HG02870 (cell line): ENCODE measurements at regions not wholly inside any gene's neighbourhood (a gene's known extent, or its start where the extent isn't known, plus 50 kb on each side); places are given as distances from the start of the nearest gene placed in this dataset.

Experiments
- ATAC-seq: cut with Tn5 transposase; IDR thresholded peaks from one replicate; pipeline ENCODE4 v1.9.1; 2021; ENCODE audit warnings: mild to moderate bottlenecking, moderate library complexity; ENCODE audit not compliant: unreplicated experiment

GRCh38 chr22:49574205-49574880, 253.3 kb downstream of the BRD1 start:
- no peak for ATAC-seq

- no peak for ATAC-seq
Observed at GRCh38 chr22:49573109-49573765, 254.4 kb downstream of the BRD1 start.

GRCh38 chr22:49571326-49571725, 256.3 kb downstream of the BRD1 start:
- no peak for ATAC-seq

DNA sequence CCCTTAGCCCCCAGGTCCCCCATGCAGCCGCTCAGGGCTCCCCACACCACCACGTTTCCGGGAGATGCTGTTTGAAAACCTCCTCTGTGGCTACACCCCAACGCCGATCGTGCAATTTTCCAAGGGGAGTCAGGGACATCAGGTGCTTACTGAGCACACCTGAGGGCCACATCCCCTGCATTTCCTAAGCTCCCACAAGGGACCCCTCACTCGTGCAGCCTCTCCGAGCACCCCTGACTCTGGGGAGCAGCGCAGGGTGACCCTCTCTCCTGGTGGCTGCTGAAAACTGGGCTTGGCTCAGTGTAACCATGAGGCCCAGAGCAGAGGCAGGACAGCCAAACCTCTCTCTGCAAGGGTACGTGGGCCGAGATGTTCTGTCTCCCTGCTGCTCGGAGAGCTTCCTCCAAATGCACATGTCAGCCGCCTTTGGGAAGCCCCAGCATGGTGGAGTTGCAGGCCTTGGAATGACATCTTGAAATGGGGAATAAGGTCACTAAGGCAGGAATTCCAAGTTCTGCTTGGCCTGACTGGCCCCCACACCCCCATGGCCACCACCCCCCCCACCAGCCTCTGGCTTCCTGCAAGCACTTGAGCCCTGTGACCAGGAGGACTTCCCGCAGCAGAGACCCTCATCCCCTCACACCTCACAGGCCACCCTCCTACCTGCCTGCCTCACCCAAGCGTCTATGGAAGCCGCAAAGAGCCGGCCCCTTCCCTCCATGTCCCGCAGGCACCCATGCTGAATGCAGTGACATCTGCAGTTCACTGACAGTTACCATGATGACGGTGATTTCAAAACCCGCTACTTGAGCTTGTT, 257.4 kb downstream of the BRD1 start:
- ATAC-seq = no peak

DNA sequence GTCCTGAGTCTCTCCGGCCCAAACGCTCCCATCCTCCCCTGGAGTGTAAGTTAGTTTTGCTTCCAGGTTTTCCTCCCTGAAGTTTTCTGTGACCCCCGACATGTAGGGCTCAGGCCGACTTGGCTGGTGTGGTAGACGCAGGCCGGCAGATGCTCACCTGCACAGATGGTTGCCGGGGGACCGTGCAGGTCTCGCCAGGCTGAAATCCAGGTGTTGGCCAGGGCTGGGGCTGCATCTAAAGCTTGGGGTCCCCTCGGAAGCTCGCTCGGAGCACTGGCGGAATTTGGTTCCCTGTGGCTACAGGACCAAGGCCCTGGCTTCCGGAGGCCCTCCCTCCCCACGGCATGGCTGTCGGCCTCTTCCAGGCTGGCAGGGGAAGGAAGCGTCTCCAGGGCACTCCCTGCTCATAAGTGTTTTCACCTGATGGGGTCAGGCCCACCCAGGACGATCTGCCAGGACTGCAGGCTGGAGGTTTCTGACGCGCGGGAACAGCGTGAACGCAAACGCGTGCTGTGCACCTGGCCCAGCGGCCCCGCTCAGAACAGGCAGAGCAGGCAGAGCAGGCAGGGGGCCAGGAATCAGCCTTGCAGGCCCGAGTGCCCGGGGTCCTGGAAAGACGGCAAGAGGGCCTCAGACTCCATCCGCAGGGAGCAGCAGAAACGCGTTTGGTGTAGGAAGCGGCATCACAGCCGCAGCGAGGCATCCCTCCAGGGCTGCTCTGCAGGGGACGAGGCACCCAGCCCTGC, 258.2 kb downstream of the BRD1 start:
- ATAC-seq = no peak

DNA sequence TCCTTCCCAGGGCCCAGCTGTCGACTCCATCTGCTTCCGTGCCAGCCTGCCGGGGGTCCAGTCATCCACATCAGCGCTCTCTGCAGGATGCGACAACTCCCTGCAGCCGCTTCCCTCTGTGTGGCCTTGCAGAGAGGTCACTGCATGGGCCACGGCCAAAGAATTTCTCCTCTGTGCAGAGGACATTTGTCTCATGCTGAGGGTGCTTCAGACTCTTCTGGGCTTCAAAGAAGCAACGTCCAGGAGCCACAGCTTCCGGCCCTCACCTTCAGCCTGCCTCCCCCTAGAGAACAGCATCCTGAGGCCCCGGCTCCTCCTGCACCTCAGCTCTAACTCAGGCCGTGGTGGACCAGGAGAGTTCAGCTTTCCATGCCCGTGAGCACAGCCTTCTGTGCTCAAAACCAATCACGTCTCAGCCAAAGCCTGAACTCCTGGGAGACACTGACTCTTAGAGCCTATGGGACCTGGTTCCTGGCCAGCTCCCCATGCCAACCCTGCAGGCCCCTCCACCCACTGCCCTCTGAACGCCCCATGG, 258.9 kb downstream of the BRD1 start:
- no peak for ATAC-seq

DNA sequence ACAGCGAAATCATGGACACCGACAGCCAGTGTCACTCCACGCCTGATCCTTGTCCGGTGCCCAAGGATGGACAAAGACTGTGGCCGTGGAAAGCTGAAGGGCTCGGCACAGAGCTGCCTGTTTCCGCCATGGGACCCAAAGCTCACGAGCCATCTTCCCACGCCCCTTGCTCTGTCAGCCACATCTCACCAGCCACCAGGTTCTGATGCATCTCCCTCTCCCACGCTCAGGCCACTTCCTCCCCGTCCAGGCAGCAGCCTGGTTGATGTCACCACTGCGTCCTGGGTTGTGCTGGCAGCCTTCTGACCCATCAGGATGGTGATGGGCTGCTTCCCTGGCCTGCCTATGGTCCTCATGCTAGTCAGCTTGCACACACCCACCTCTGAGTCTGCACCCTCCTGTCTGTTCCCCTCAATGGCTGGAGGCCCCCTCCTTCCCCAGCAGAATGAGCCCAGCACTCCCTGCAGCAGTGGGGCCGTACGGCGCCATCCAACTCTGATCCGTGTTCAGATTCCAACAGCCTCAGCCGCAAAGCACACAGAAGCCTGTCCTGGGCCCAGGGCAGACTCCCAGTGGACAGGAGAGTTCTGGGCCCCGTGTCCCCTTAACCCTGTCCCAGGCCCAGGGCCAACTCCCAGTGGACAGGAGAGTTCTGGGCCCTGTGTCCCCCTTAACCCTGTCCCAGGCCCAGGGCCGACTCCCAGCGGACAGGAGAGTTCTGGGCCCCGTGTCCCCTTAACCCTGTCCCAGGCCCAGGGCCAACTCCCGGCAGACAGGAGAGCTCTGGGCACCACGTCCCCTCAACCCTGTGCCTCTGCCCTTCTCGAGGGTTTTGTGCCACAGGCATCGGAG, 259.5 kb downstream of the BRD1 start:
- ATAC-seq = no peak

DNA sequence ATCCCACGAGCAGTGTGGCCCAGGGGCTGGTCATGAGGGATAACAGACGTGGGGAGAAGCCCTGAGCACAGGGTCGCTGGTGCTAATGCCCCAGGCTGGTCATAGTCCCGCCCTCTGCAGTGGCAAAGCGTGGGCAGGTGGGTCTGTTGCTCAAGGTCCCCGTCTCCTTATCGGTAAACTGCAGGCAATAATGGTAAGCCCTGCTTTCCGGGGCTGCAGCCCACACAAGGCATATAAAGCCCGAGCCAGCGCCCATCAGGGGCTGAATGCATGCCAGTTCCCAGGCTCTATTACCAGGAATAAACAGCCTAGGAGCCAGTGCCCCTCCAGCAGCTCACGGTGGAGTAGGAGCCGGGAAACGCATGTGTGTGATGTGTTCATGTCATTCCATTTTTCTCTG, 261.0 kb downstream of the BRD1 start:
- ATAC-seq = no peak

DNA sequence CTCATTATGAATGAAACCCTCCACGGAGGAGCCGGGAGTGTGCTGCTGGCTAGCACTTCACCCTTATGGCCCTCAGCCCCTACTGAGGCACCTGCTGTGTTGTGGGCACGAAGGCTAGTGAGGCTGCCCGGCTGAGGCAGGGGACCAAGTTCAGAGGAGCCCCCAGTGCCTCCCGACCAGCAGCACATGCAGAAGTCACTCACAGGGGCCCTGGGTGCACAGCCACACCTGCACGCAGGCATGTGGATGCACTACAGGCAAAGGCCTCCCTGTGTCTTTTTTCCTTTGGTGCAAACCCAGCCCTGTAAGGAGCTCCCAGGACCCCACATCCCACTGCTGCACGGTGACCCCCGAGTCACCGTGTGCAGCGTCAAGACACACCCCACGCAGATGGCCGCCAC, 261.5 kb downstream of the BRD1 start:
- no peak for ATAC-seq

DNA sequence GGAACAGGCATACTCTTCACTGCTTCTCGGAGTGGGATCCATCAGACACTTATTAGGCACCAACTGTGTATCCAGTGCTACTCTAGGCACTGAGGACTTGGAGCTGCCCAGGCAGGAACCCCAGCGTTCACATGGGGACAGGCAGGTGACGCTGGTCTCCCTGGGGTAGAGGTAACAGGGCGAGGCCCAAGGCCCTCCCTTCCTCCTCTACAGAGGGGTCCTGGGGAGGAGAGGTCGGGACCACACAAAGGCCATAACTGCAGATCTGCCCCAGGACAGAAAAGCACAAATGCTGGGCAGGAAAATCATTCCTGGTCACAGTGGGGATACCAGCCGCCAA, 262.2 kb downstream of the BRD1 start:
- ATAC-seq = no peak

- no peak for ATAC-seq
Observed at GRCh38 chr22:49564666-49565515, 262.8 kb downstream of the BRD1 start.

- ATAC-seq = no peak
Observed at GRCh38 chr22:49564054-49564453, 263.6 kb downstream of the BRD1 start.

DNA sequence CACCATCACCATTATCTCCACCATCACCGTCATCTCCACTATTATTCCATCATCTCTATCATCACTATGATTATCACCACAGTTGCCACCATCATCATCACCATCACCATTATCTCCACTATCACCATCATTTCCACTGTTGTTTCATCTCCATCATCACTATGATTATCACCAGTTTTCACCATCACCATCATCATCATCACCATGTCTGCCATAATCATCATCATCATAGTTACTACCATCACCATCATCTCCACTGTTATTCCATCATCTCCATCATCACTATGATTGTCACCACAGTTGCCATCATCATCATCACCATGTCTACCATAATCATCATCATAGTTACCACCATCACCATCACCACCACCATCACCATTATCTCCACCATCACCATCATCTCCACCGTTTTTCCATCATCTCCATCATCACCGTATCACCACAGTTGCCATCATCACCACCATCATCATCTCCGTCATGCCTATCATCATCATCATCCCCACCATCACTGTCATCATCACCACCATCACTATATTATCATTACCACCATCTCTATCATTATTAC, 264.9 kb downstream of the BRD1 start:
- ATAC-seq = no peak

DNA sequence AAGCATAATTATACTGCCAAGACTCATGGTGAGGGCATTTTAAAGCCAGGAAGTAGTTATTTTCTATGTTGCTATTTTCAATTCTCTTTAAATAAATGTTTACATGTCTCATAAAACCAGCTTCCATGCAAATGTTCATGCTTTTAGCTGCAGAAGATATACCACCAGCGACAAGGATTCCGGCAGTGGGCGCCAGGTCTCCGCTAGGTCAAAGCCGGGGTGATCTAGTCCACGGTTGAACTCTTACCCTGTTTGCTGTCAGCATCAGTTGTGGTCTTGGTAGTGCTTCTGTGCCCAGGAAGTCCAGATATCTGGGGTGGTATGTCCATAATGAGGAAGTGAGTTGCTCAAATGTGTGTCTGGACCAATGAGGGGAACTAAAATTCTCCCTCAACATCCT, 265.7 kb downstream of the BRD1 start:
- ATAC-seq = no peak

GRCh38 chr22:49561338-49561737, 266.3 kb downstream of the BRD1 start:
- ATAC-seq = no peak

DNA sequence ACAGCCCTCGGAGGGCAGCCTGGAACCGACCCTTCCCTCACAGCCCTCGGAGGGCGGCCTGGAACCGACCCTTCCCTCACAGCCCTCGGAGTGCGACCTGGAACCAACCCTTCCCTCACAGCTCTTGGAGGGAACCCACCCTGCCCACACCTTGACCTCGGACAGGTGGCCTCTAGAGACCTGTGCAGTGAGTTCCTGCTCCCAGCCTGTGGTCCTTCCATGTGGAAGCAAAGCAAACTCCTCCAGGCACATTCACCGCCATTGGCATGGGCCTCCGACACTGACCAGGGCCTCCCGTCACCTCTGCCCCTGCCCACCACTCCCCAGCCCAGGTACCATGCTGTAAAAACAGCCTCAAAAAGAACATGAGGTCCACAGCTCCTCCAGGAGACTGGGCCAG, 272.1 kb downstream of the BRD1 start:
- ATAC-seq = no peak

DNA sequence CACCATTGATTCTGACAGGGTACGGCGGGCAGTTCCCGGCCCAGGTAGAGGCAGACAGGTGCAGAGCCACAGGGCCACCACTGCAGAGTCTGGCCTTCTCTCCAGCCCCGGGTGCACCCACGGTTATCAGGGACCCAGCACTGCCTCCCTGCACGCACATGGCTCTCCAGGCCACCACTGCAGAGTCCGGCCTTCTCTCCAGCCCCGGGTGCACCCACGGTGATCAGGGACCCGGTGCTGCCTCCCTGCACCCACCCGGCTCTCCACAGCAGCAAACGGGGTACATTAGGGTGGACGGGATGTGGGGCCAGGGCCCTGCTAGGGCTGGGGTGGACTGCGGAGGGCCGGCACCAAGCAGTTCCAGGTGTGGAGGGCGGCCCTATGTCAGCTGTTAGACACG, 272.9 kb downstream of the BRD1 start:
- no peak for ATAC-seq

- ATAC-seq = no peak
Observed at GRCh38 chr22:49554296-49554625, 273.4 kb downstream of the BRD1 start.
